GM23338 (cell line): ENCODE measurements at regions not wholly inside any gene's neighbourhood (a gene's known extent, or its start where the extent isn't known, plus 50 kb on each side); places are given as distances from the start of the nearest gene placed in this dataset.

ENCODE experiments used
- ATAC-seq: fragments of 200-7000 bp; cut with Tn5 transposase; 3 replicates; pipeline ENCODE4 v1.9.1; 2020
- DNase-seq: peaks from one replicate; pipeline ENCODE4 v3.0.0-alpha.2; 2015; ENCODE audit warnings: low spot score
- H2AFZ ChIP-seq: fragments of 200-600 bp; sonication (generic); 2 replicates; pipeline ENCODE4 v1.8.0; 2016; ENCODE audit warnings: antibody characterized with exemption, mild to moderate bottlenecking, moderate library complexity
- H3F3A ChIP-seq: fragments of 200-600 bp; sonication (generic); replicated peaks from 2 replicates; pipeline ENCODE4 v1.8.0; 2017; ENCODE audit warnings: antibody characterized with exemption, mixed run types, low read depth
- H3K27ac ChIP-seq: fragments of 200-600 bp; sonication (generic); 2 replicates; pipeline ENCODE4 v1.6.1; 2016; ENCODE audit warnings: low read depth
- H3K27me3 ChIP-seq: fragments of 200-600 bp; sonication (generic); 2 replicates; pipeline ENCODE4 v1.8.0; 2016; ENCODE audit warnings: mild to moderate bottlenecking, mixed run types, moderate library complexity; ENCODE audit not compliant: insufficient read depth
- H3K36me3 ChIP-seq: fragments of 200-600 bp; sonication (generic); 2 replicates; pipeline ENCODE4 v1.8.0; 2016; ENCODE audit warnings: mild to moderate bottlenecking; ENCODE audit not compliant: insufficient read depth
- H3K4me1 ChIP-seq: fragments of 200-600 bp; sonication (generic); 2 replicates; pipeline ENCODE4 v1.8.0; 2016; ENCODE audit warnings: mild to moderate bottlenecking, moderate library complexity; ENCODE audit not compliant: insufficient read depth
- H3K4me2 ChIP-seq: fragments of 200-600 bp; sonication (generic); 2 replicates; pipeline ENCODE4 v1.7.1; 2017; ENCODE audit warnings: mixed run types
- H3K4me3 ChIP-seq: fragments of 200-600 bp; sonication (generic); 2 replicates; pipeline ENCODE4 v1.6.1; 2016; ENCODE audit warnings: mixed run types
- H3K79me2 ChIP-seq: fragments of 200-600 bp; sonication (generic); replicated peaks from 2 replicates; pipeline ENCODE4 v1.8.0; 2017; ENCODE audit warnings: mild to moderate bottlenecking; ENCODE audit not compliant: insufficient read depth
- H3K9me2 ChIP-seq: fragments of 200-600 bp; sonication (generic); 2 replicates; pipeline ENCODE4 v1.8.0; 2017; ENCODE audit not compliant: insufficient read depth
- H4K20me1 ChIP-seq: fragments of 200-600 bp; sonication (generic); replicated peaks from 2 replicates; pipeline ENCODE4 v1.8.0; 2017; ENCODE audit warnings: mild to moderate bottlenecking; ENCODE audit not compliant: insufficient read depth
- H3K27ac Mint-ChIP-seq: 2 replicates; pipeline ENCODE4 v1.8.0; 2020; ENCODE audit warnings: inconsistent platforms, mild to moderate bottlenecking, moderate library complexity, mixed read lengths
- H3K27me3 Mint-ChIP-seq: 3 replicates; pipeline ENCODE4 v1.8.0; 2022; ENCODE audit warnings: low read depth, mild to moderate bottlenecking, moderate library complexity, mixed read lengths, inconsistent platforms; ENCODE audit not compliant: insufficient read depth, poor library complexity
- H3K36me3 Mint-ChIP-seq: 3 replicates; pipeline ENCODE4 v1.8.0; 2021; ENCODE audit warnings: low read depth, mild to moderate bottlenecking, inconsistent platforms, moderate library complexity, mixed read lengths
- H3K4me1 Mint-ChIP-seq: 3 replicates; pipeline ENCODE4 v1.8.0; 2020; ENCODE audit warnings: mild to moderate bottlenecking, inconsistent platforms, mixed read lengths
- H3K4me3 Mint-ChIP-seq: 3 replicates; pipeline ENCODE4 v1.8.0; 2021; ENCODE audit warnings: moderate library complexity, mild to moderate bottlenecking, inconsistent platforms, mixed read lengths
- H3K9me3 Mint-ChIP-seq: 3 replicates; pipeline ENCODE4 v1.8.0; 2020; ENCODE audit warnings: moderate library complexity, mild to moderate bottlenecking, inconsistent platforms, mixed read lengths
- CREB1 ChIP-seq: fragments of 250-450 bp; sonication (Bioruptor Pico); IDR thresholded peaks from 2 replicates; pipeline ENCODE4 v1.5.0; 2020; ENCODE audit warnings: low read depth, mild to moderate bottlenecking, moderate library complexity
- EZH2 ChIP-seq: fragments of 200-600 bp; sonication (generic); IDR thresholded peaks from one replicate; pipeline ENCODE4 v1.8.0; 2017; ENCODE audit warnings: antibody characterized with exemption, mild to moderate bottlenecking, low read depth; ENCODE audit not compliant: unreplicated experiment
- EZH2phosphoT487 ChIP-seq: fragments of 200-600 bp; sonication (generic); IDR thresholded peaks from one replicate; pipeline ENCODE4 v1.8.1; 2018; ENCODE audit warnings: antibody characterized with exemption; ENCODE audit not compliant: unreplicated experiment
- NANOG ChIP-seq: IDR thresholded peaks from 2 replicates; pipeline ENCODE4 v1.6.1; 2016; ENCODE audit warnings: antibody characterized with exemption, borderline replicate concordance
- POLR2AphosphoS5 ChIP-seq: IDR thresholded peaks from 2 replicates; pipeline ENCODE4 v1.6.1; 2016; ENCODE audit warnings: antibody characterized with exemption, low read depth
- REST ChIP-seq: IDR thresholded peaks from one replicate; pipeline ENCODE4 v1.6.1; 2018; ENCODE audit warnings: antibody characterized with exemption; ENCODE audit not compliant: unreplicated experiment
- ZNF114 ChIP-seq: fragments of 250-450 bp; sonication (Bioruptor Pico); IDR thresholded peaks from 2 replicates; pipeline ENCODE4 v1.5.0; 2020; ENCODE audit warnings: mild to moderate bottlenecking, moderate library complexity
- ZNF331 ChIP-seq: fragments of 250-450 bp; sonication (Bioruptor Pico); IDR thresholded peaks from 2 replicates; pipeline ENCODE4 v1.5.0; 2020; ENCODE audit warnings: low read depth, mild to moderate bottlenecking, moderate library complexity
- ZNF462 ChIP-seq: fragments of 250-450 bp; sonication (Bioruptor Pico); IDR thresholded peaks from 2 replicates; pipeline ENCODE4 v1.5.0; 2020; ENCODE audit warnings: mild to moderate bottlenecking, moderate library complexity

- no peak for TF ChIP-seq POLR2AphosphoS5
- TF ChIP-seq ZNF331 (CRISPR knock-in tag): no peak
- TF ChIP-seq NANOG: no peak
- no peak for TF ChIP-seq REST
- TF ChIP-seq EZH2: no peak
- TF ChIP-seq EZH2phosphoT487: no peak
- no peak for TF ChIP-seq ZNF462
- TF ChIP-seq ZNF114: no peak
- TF ChIP-seq CREB1: no peak
- Mint-ChIP-seq H3K36me3 (no peaks in the 10 kb centered on the region), H3K4me3 (no peak overlapping the region), H3K4me1 (no peaks in the 10 kb centered on the region), H3K27me3 (no peaks in the 10 kb centered on the region), H3K27ac (no peak overlapping the region), H3K9me3 (no peaks in the 10 kb centered on the region)
- no peak for DNase-seq
- no peak overlapping the region for H3K27ac ChIP-seq
- H3K4me1 ChIP-seq: no peaks in the 10 kb centered on the region
- no peaks in the 10 kb centered on the region for H3K9me2 ChIP-seq
- H3K36me3 ChIP-seq: no peaks in the 10 kb centered on the region
- no peak overlapping the region for H3K4me3 ChIP-seq
- no peaks in the 10 kb centered on the region for H3F3A ChIP-seq
- no peaks in the 10 kb centered on the region for H3K27me3 ChIP-seq
- H3K4me2 ChIP-seq: no peak overlapping the region
- no peaks in the 10 kb centered on the region for H3K79me2 ChIP-seq
- H4K20me1 ChIP-seq: no peaks in the 10 kb centered on the region
- H2AFZ ChIP-seq: no peak overlapping the region
- ATAC-seq: no peak
These were observed 146.8 kb upstream of the SPRY1 start for GRCh38 chr4:123249821-123250220.
